Left ventricle myocardium inferior (tissue), 1 donor: ENCODE measurements at regions not wholly inside any gene's neighbourhood (a gene's known extent, or its start where the extent isn't known, plus 50 kb on each side); places are given as distances from the start of the nearest gene placed in this dataset.
A peak's percentile ranks its signal among the peaks of the same experiment; 100 is the strongest.

Experiments used
- DNase-seq: peaks from one replicate; pipeline ENCODE4 v3.0.0-alpha.2; 2020
- H3K27ac ChIP-seq: fragments of 200-600 bp; replicated peaks from 2 replicates; pipeline ENCODE4 v1.8.0; 2021
- H3K27me3 ChIP-seq: fragments of 200-600 bp; 2 replicates; pipeline ENCODE4 v1.8.0; 2021; ENCODE audit warnings: low read depth
- H3K36me3 ChIP-seq: fragments of 200-600 bp; 2 replicates; pipeline ENCODE4 v1.8.0; 2021
- H3K4me1 ChIP-seq: fragments of 200-600 bp; 2 replicates; pipeline ENCODE4 v1.8.0; 2021
- H3K4me3 ChIP-seq: fragments of 200-600 bp; 2 replicates; pipeline ENCODE4 v1.8.0; 2021; ENCODE audit warnings: mild to moderate bottlenecking, moderate library complexity
- H3K9me3 ChIP-seq: fragments of 200-600 bp; replicated peaks from 2 replicates; pipeline ENCODE4 v1.8.0; 2021
- intact Hi-C: fragments of 100-400 bp; cut with micrococcal nuclease; formaldehyde crosslinking; loops from one replicate; pipeline ENCODE4 v1.11.0; 2022
- TF ChIP-seq, protein P1 (sequence below): fragments of 200-600 bp; IDR thresholded peaks from 2 replicates; pipeline ENCODE4 v1.8.0; 2021; ENCODE audit warnings: antibody characterized with exemption, mild to moderate bottlenecking, borderline replicate concordance
- donor health status: DM: no; HTN: yes; CAD: no; lungs with severe emphysema.

DNA sequence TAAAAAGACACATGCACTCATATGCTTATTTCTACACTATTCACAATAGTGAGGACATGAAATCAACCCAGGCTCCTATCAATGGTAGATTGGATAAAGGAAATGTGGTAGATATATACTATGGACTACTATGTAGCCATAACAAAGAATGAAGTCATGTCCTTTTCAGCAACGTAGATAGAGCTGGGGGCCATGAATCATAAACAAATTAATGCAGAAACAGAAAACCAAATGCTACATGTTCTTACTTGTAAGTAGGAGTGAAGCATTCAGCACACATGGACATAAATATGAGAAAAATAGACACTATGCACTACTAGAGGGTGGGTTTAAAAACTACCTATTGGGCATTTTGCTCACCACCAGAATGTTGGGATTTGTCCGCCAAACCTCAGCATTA, 278.0 kb upstream of the MIS18BP1 start:
- H3K4me3 ChIP-seq: no peak overlapping the region

DNA sequence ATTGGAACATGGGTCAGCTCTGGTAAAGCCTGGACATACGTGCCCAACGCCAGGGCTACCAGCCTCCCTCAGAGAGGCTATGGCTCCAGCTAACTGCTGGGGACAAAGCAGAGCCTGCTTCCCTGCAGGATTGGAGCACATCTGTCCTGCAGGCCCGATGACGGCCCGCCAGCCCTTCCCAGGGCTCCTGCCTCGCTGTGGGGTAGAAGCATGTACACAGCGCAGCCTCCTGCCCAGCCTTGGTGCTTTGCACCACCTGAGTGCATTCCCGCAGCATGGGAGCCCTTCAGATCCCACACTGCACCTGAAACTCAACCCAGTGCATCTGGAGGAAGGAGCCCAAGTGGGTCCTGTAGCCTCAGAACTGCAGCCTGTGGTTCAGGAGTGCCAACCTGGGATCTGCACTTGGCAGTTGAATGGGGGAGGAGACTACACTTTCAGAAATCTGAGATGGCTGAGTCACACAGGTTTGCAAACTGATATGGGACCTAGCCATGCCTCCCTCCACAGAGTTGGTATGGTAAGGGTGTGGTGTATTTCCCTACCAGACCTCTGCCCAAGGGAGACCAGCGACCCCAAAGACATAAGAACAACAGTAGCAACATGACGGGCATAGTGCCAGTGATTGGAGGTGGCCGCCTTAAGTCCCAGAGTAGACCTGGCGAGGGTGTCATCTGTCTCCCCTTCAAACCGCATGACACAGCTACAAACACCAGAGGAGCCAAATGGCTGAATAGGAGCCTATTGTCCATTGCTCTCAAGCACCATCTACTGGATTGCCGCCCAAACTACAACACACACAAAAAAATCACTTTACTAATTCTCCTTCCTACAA, 273.9 kb upstream of the MIS18BP1 start:
- TF ChIP-seq, protein P1, sequence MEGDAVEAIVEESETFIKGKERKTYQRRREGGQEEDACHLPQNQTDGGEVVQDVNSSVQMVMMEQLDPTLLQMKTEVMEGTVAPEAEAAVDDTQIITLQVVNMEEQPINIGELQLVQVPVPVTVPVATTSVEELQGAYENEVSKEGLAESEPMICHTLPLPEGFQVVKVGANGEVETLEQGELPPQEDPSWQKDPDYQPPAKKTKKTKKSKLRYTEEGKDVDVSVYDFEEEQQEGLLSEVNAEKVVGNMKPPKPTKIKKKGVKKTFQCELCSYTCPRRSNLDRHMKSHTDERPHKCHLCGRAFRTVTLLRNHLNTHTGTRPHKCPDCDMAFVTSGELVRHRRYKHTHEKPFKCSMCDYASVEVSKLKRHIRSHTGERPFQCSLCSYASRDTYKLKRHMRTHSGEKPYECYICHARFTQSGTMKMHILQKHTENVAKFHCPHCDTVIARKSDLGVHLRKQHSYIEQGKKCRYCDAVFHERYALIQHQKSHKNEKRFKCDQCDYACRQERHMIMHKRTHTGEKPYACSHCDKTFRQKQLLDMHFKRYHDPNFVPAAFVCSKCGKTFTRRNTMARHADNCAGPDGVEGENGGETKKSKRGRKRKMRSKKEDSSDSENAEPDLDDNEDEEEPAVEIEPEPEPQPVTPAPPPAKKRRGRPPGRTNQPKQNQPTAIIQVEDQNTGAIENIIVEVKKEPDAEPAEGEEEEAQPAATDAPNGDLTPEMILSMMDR: peak; percentile 63
- Histone ChIP-seq H3K9me3 (peaks cover 10% of the 10 kb centered on the region), H3K27ac (no peak overlapping the region), H3K36me3 (no peaks in the 10 kb centered on the region), H3K4me3 (no peak overlapping the region), H3K27me3 (no peaks in the 10 kb centered on the region), H3K4me1 (no peaks in the 10 kb centered on the region)
- intact Hi-C loops: loop anchor here (10.0 kb wide), 1 partner anchor 92 kb away; no protein-coding TSS in a partner anchor
- DNase-seq: no peak

More for the DNA sequence above, 278.0 kb upstream of the MIS18BP1 start:
- no peak for DNase-seq
- peaks cover 37% of the 10 kb centered on the region for H3K9me3 ChIP-seq
- TF ChIP-seq, protein P1: no peak
- no peaks in the 10 kb centered on the region for H3K36me3 ChIP-seq
- intact Hi-C loops: no loop called here
- no peaks in the 10 kb centered on the region for H3K27me3 ChIP-seq
- no peaks in the 10 kb centered on the region for H3K4me1 ChIP-seq
- H3K27ac ChIP-seq: no peak overlapping the region

DNA sequence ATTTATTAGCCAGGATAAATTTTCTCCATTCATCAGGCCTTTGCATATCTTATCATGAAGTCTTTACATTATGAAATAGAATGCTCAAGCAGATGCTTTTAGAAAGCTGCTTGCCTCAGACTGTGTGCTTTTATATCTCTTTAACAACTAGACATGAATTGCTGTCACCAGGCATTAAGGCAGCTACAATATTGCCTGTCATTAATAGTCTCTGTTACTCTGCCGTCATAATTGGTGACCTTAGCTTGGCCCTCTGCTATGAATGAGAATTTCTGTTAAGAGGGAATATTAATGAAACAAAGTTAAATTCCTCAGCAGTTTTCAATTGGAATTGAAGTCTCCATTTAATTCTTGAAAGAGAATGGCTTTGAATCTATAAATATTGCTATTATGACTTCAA, 266.8 kb upstream of the MIS18BP1 start:
- no peak for DNase-seq
- intact Hi-C loops: loop anchor here (10.0 kb wide), 1 partner anchor 85 kb away; no protein-coding TSS in a partner anchor
- TF ChIP-seq, protein P1: no peak

DNA sequence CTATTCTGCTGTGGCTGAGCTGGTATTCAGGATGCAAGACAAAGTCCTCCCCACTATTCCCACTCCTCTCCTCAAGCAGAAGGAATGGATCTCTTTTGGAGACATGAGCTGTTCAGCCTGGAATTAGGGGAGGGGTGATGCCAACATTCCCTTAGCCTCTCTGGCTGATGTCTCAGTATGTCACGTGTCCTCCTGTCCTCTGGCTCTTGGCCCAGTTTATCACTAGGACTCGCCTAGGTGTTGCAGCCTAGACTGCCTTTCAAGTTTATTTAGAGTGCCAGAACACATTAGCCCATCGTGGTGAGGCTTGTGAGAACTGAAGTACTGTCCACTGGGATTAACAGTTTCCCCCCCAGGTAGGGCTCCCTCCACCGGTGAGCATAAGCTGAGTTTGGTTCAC, 239.9 kb upstream of the MIS18BP1 start:
- DNase-seq: no peak
- TF ChIP-seq, protein P1: no peak
- Histone ChIP-seq H3K4me3 (no peak overlapping the region), H3K36me3 (no peaks in the 10 kb centered on the region), H3K4me1 (no peaks in the 10 kb centered on the region), H3K9me3 (peaks cover 21% of the 10 kb centered on the region), H3K27ac (no peak overlapping the region), H3K27me3 (no peaks in the 10 kb centered on the region)
- intact Hi-C loops: no loop called here

More for the DNA sequence above, 266.8 kb upstream of the MIS18BP1 start:
- H3K4me3 ChIP-seq: no peak overlapping the region
- no peaks in the 10 kb centered on the region for H3K4me1 ChIP-seq
- no peaks in the 10 kb centered on the region for H3K36me3 ChIP-seq
- no peak overlapping the region for H3K27ac ChIP-seq
- no peaks in the 10 kb centered on the region for H3K27me3 ChIP-seq
- H3K9me3 ChIP-seq: no peaks in the 10 kb centered on the region

DNA sequence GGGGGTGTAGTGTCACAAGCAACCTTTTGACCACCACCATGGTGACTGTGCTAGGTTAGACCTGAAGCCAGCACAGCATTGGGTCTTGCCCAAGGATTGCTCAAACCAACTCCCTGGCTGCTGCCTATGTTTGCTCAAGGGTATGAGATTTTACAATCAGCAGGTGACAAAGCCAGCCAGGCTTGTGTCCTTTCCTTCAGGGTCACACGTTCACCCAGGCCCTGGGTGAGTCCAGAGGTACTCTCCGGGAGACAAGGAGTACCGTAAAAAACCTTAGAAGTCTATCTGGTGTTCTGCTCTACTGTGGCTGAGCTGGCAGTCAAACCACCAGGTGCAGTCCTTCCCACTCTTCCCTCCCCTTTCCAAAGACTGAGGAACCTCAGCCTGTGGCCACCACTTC, 238.9 kb upstream of the MIS18BP1 start:
- DNase-seq: no peak
- no peak overlapping the region for H3K4me3 ChIP-seq
- intact Hi-C loops: no loop called here
- peaks cover 22% of the 10 kb centered on the region for H3K9me3 ChIP-seq
- no peaks in the 10 kb centered on the region for H3K4me1 ChIP-seq
- no peaks in the 10 kb centered on the region for H3K27me3 ChIP-seq
- no peaks in the 10 kb centered on the region for H3K36me3 ChIP-seq
- H3K27ac ChIP-seq: no peak overlapping the region
- TF ChIP-seq, protein P1: no peak
